Activated CD4-positive, alpha-beta T cell treated with anti-CD3 and anti-CD28 coated beads for 36 hours (primary cell): ENCODE measurements at regions not wholly inside any gene's neighbourhood (a gene's known extent, or its start where the extent isn't known, plus 50 kb on each side); places are given as distances from the start of the nearest gene placed in this dataset.

Source experiments
- ATAC-seq: fragments of 200-7000 bp; cut with Tn5 transposase; one replicate; pipeline ENCODE4 v1.10.0; 2021; ENCODE audit warnings: mild to moderate bottlenecking, moderate library complexity
- CTCF ChIA-PET: fragments of 350-600 bp; sonication (Branson Sonifier 250); formaldehyde crosslinking; loops from one replicate; lab custom pipeline; 2021; ENCODE audit warnings: antibody characterized with exemption; lab: Charles Lee
- POLR2A ChIA-PET: fragments of 350-600 bp; sonication (Branson Sonifier 250); formaldehyde crosslinking; loops from one replicate; lab custom pipeline; 2021; ENCODE audit warnings: antibody characterized with exemption, inconsistent platforms; lab: Charles Lee
- DNase-seq: peaks from one replicate; pipeline ENCODE4 v3.0.0-alpha.2; 2020
- H3K27ac Mint-ChIP-seq: one replicate; pipeline ENCODE4 v1.8.0; 2021; ENCODE audit warnings: mixed read lengths
- H3K27me3 Mint-ChIP-seq: one replicate; pipeline ENCODE4 v1.8.0; 2021; ENCODE audit warnings: mixed read lengths
- H3K36me3 Mint-ChIP-seq: one replicate; pipeline ENCODE4 v1.8.0; 2021; ENCODE audit warnings: low read depth, mixed read lengths
- H3K4me1 Mint-ChIP-seq: one replicate; pipeline ENCODE4 v1.8.0; 2021; ENCODE audit warnings: mixed read lengths
- H3K4me3 Mint-ChIP-seq: one replicate; pipeline ENCODE4 v1.8.0; 2021; ENCODE audit warnings: mild to moderate bottlenecking, moderate library complexity, mixed read lengths
- H3K9me3 Mint-ChIP-seq: one replicate; pipeline ENCODE4 v1.8.0; 2021; ENCODE audit warnings: low read depth, mixed read lengths
- intact Hi-C, 2 experiments: fragments of 100-400 bp; cut with DNase I in 1 of 2; cut with micrococcal nuclease in 1 of 2; formaldehyde crosslinking; loops; one replicate each; pipeline versions ENCODE4 v1.14.2 to v1.15.1; 2022 to 2024; cut with DNase I, micrococcal nuclease

- no peak for DNase-seq
- Mint-ChIP-seq H3K4me3 (no peak overlapping the region), H3K9me3 (no peaks in the 10 kb centered on the region), H3K36me3 (no peaks in the 10 kb centered on the region), H3K27ac (no peak overlapping the region), H3K27me3 (no peaks in the 10 kb centered on the region), H3K4me1 (no peaks in the 10 kb centered on the region)
- ChIA-PET CTCF (no interaction called here), POLR2A (no interaction called here)
- no peak for ATAC-seq
- intact Hi-C loops = no loop called here
Observed at GRCh38 chr16:76729525-76729924, 452.3 kb downstream of the CNTNAP4 start.

DNA sequence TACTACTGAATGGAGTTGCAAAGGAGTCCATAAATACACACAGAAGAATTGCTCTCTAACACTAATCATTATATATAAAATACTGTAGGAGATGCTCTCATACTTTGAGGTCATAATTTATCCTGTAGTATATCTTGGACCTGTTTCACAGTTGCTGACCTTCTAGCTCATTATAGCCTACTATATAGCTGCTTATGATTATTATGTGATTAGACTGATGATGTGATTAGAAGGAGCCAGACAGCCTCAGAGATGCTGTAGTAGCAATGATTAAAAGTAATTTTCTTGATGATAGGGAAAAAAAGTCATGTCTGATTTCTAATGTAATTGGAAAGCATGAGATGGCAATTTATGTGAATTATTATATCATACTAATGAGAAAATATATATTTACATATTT is 455.7 kb downstream of the CNTNAP4 start:
- Mint-ChIP-seq H3K27ac (no peak overlapping the region), H3K4me3 (no peak overlapping the region), H3K27me3 (no peaks in the 10 kb centered on the region), H3K36me3 (no peaks in the 10 kb centered on the region), H3K4me1 (no peaks in the 10 kb centered on the region), H3K9me3 (peaks cover 2% of the 10 kb centered on the region)
- ATAC-seq (no peak), DNase-seq (no peak)
- POLR2A ChIA-PET = no interaction called here
- CTCF ChIA-PET = no interaction called here
- intact Hi-C loops = no loop called here

DNA sequence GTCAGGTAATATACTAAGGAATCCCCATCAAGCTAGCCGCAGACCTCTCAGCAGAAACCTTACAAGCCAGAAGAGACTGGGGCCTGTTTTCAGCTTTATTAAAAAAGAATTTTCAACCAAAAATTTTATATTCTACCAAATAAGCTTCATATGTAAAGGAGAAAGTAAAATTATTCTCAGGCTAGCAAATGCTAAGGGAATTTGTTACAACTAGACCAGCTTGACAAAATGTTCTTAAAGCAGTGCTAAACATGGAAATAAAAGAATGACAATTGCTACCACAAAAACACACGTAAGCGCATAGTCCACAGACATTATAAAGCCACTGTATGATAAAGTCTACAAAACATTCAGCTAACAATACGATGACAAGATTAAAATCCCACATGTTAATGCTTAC is 449.4 kb upstream of the MON1B start:
- H3K27me3 Mint-ChIP-seq = no peaks in the 10 kb centered on the region
- CTCF ChIA-PET = no interaction called here
- no peak for ATAC-seq
- DNase-seq = no peak
- intact Hi-C loops = no loop called here
- peaks cover 27% of the 10 kb centered on the region for H3K9me3 Mint-ChIP-seq
- H3K4me3 Mint-ChIP-seq = no peak overlapping the region
- no peak overlapping the region for H3K27ac Mint-ChIP-seq
- POLR2A ChIA-PET = no interaction called here
- H3K4me1 Mint-ChIP-seq = no peaks in the 10 kb centered on the region
- no peaks in the 10 kb centered on the region for H3K36me3 Mint-ChIP-seq

- CTCF ChIA-PET = interaction anchor here (1.4 kb wide), 1 partner anchor 422 kb away, joined by 3 read pairs; no protein-coding TSS in a partner anchor
- ATAC-seq (no peak), DNase-seq (no peak)
- intact Hi-C loops = no loop called here
- Mint-ChIP-seq H3K4me1 (no peaks in the 10 kb centered on the region), H3K36me3 (no peaks in the 10 kb centered on the region), H3K9me3 (peaks cover 5% of the 10 kb centered on the region), H3K4me3 (no peak overlapping the region), H3K27me3 (no peaks in the 10 kb centered on the region), H3K27ac (no peak overlapping the region)
- POLR2A ChIA-PET = interaction anchor here (0.6 kb wide), 1 partner anchor 47 kb away, joined by 4 read pairs; no protein-coding TSS in a partner anchor
Observed at GRCh38 chr16:76748461-76749348, 442.3 kb upstream of the MON1B start.

GRCh38 chr16:76749780-76750375 is 441.1 kb upstream of the MON1B start:
- H3K9me3 Mint-ChIP-seq = peaks cover 5% of the 10 kb centered on the region
- no peak for DNase-seq
- no peak overlapping the region for H3K4me3 Mint-ChIP-seq
- H3K27ac Mint-ChIP-seq = no peak overlapping the region
- intact Hi-C loops = no loop called here
- H3K4me1 Mint-ChIP-seq = no peaks in the 10 kb centered on the region
- ATAC-seq = no peak
- H3K27me3 Mint-ChIP-seq = no peaks in the 10 kb centered on the region
- H3K36me3 Mint-ChIP-seq = no peaks in the 10 kb centered on the region
- ChIA-PET CTCF (no interaction called here), POLR2A (no interaction called here)

GRCh38 chr16:76755496-76755895 is 435.5 kb upstream of the MON1B start:
- no peak overlapping the region for H3K4me3 Mint-ChIP-seq
- no peaks in the 10 kb centered on the region for H3K4me1 Mint-ChIP-seq
- no peaks in the 10 kb centered on the region for H3K27me3 Mint-ChIP-seq
- intact Hi-C loops = no loop called here
- H3K9me3 Mint-ChIP-seq = peaks cover 9% of the 10 kb centered on the region
- H3K27ac Mint-ChIP-seq = no peak overlapping the region
- POLR2A ChIA-PET = no interaction called here
- CTCF ChIA-PET = no interaction called here
- DNase-seq = no peak
- no peak for ATAC-seq
- H3K36me3 Mint-ChIP-seq = no peaks in the 10 kb centered on the region

DNA sequence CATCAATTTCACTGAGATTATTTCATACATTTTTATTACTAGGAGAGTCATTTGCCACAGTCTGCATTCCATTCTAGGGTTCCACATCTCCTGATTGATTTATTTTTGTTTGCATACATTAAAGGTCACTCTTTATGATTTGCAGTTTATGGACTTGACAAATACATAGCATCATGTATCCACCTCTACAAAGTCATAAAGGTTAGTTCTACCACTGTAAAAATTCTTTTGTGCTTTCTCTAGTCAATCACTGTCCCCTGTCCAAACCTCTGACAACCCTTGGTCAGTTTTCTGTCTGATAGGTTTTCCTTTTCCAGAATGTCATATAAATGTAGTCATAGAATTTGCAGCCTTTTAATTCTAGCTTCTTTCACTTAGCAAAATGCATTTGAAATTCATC is 434.6 kb upstream of the MON1B start:
- Mint-ChIP-seq H3K4me3 (no peak overlapping the region), H3K27ac (no peak overlapping the region), H3K4me1 (no peaks in the 10 kb centered on the region), H3K36me3 (no peaks in the 10 kb centered on the region), H3K27me3 (no peaks in the 10 kb centered on the region), H3K9me3 (peaks cover 12% of the 10 kb centered on the region)
- ChIA-PET CTCF (no interaction called here), POLR2A (no interaction called here)
- no peak for DNase-seq
- intact Hi-C loops = no loop called here
- no peak for ATAC-seq

DNA sequence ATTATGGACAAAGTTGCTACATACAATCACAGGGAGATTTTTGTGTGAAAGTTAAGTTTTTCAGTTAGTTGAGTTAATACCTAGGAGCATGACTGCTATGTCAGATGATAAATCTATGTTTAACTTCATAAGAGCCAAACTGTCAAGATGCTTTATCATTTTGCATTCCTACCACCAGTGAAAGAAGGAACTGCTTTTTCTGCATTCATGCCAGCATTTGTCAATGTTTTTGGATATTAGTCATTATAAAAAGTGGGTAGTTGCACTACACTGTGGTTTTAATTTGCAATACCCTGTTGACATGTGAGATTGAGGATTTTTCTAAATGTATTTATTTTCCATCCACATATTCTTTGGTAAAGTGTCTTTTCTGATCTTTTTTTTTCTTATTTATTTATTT is 434.0 kb upstream of the MON1B start:
- intact Hi-C loops = no loop called here
- H3K9me3 Mint-ChIP-seq = peaks cover 12% of the 10 kb centered on the region
- CTCF ChIA-PET = no interaction called here
- no peaks in the 10 kb centered on the region for H3K36me3 Mint-ChIP-seq
- H3K4me3 Mint-ChIP-seq = no peak overlapping the region
- ATAC-seq (no peak), DNase-seq (no peak)
- H3K27ac Mint-ChIP-seq = no peak overlapping the region
- H3K27me3 Mint-ChIP-seq = no peaks in the 10 kb centered on the region
- POLR2A ChIA-PET = no interaction called here
- no peaks in the 10 kb centered on the region for H3K4me1 Mint-ChIP-seq

GRCh38 chr16:76766538-76766937 is 424.5 kb upstream of the MON1B start:
- intact Hi-C loops = no loop called here
- POLR2A ChIA-PET = no interaction called here
- ATAC-seq = no peak
- CTCF ChIA-PET = no interaction called here
- H3K9me3 Mint-ChIP-seq = peaks cover 13% of the 10 kb centered on the region
- H3K36me3 Mint-ChIP-seq = no peaks in the 10 kb centered on the region
- H3K27ac Mint-ChIP-seq = no peak overlapping the region
- H3K4me1 Mint-ChIP-seq = no peaks in the 10 kb centered on the region
- no peak overlapping the region for H3K4me3 Mint-ChIP-seq
- no peak for DNase-seq
- H3K27me3 Mint-ChIP-seq = no peaks in the 10 kb centered on the region

DNA sequence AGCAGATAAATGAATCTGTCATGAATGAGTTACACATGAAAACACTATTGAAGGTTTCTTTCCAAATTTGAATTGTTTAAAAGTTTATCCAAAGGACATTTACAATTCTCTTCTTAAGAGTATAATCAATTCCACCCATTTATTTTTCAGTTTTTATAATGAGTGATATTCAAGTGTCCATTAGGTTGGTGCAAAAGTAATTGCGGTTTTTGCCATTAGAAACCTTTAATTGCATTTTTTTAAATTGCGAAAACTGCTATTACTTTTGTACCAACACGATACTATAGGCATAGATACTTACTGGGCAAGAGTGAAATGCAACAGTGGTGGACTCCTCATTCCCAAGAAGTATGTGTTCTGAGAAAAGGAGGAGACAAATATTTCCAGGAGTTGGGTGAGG is 422.7 kb upstream of the MON1B start:
- CTCF ChIA-PET = no interaction called here
- ATAC-seq = no peak
- intact Hi-C loops = no loop called here

DNA sequence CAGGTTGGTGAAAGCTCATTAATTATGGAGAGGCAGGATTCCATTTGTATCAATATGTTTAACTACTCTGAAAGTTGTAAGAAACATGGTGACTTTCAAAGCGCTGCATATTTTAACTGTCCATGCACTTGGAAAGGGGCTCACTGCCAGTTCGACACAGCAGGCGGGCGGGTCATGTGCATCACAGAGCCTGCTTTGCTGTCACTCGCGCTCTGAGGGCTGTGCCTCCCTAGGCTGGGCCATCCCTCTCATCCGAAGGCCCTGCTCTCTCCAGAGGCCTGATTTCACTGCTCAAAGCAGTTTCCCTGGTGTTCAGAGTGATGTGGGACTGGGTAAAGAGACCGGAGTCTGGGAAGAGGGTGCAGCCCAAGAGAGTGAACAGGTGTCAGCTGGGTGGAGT is 422.0 kb upstream of the MON1B start:
- intact Hi-C loops = no loop called here
- Mint-ChIP-seq H3K36me3 (no peaks in the 10 kb centered on the region), H3K9me3 (peaks cover 6% of the 10 kb centered on the region), H3K4me3 (no peak overlapping the region), H3K27me3 (no peaks in the 10 kb centered on the region), H3K27ac (no peak overlapping the region), H3K4me1 (no peaks in the 10 kb centered on the region)
- ATAC-seq (no peak), DNase-seq (no peak)
- ChIA-PET CTCF (no interaction called here), POLR2A (no interaction called here)

More for the DNA sequence above, 422.7 kb upstream of the MON1B start:
- H3K4me1 Mint-ChIP-seq = no peaks in the 10 kb centered on the region
- no peak for DNase-seq
- H3K4me3 Mint-ChIP-seq = no peak overlapping the region
- POLR2A ChIA-PET = no interaction called here
- peaks cover 6% of the 10 kb centered on the region for H3K9me3 Mint-ChIP-seq
- no peaks in the 10 kb centered on the region for H3K36me3 Mint-ChIP-seq
- no peaks in the 10 kb centered on the region for H3K27me3 Mint-ChIP-seq
- no peak overlapping the region for H3K27ac Mint-ChIP-seq

DNA sequence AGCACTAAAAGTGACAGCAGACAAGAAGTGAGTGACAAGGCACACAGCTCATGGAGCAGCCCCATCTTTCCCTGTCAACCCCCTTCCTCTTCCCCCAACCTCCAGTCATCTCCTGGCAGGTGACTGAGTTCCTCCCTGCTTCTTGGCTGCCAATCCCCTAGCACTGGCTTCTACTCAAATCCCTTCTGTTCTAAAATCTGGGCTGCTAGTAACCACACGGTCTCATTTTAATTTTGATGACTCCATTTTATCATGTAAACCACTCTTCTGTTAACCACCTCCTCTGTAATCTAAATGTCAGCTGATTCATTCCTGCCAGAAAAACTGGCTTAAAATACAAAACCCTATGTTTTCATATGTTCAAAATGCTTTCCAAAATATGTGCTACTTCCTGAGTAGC is 419.8 kb upstream of the MON1B start:
- H3K36me3 Mint-ChIP-seq = no peaks in the 10 kb centered on the region
- DNase-seq (no peak), ATAC-seq (no peak)
- CTCF ChIA-PET = no interaction called here
- peaks cover 2% of the 10 kb centered on the region for H3K9me3 Mint-ChIP-seq
- no peak overlapping the region for H3K4me3 Mint-ChIP-seq
- no peak overlapping the region for H3K27ac Mint-ChIP-seq
- intact Hi-C loops = no loop called here
- H3K4me1 Mint-ChIP-seq = no peaks in the 10 kb centered on the region
- POLR2A ChIA-PET = no interaction called here
- no peaks in the 10 kb centered on the region for H3K27me3 Mint-ChIP-seq
